Endothelial cell (in vitro differentiated cells): ENCODE measurements at regions not wholly inside any gene's neighbourhood (a gene's known extent, or its start where the extent isn't known, plus 50 kb on each side); places are given as distances from the start of the nearest gene placed in this dataset.

Experiments
- DNase-seq: peaks from one replicate; pipeline ENCODE4 v3.0.0; 2021; ENCODE audit warnings: low spot score
- H3K27ac Mint-ChIP-seq: one replicate; pipeline ENCODE4 v1.8.0; 2021; ENCODE audit warnings: mixed read lengths, inconsistent platforms; ENCODE audit not compliant: unreplicated experiment
- H3K27me3 Mint-ChIP-seq: one replicate; pipeline ENCODE4 v1.8.0; 2021; ENCODE audit warnings: mild to moderate bottlenecking, moderate library complexity, mixed read lengths, inconsistent platforms; ENCODE audit not compliant: unreplicated experiment
- H3K36me3 Mint-ChIP-seq: one replicate; pipeline ENCODE4 v1.8.0; 2021; ENCODE audit warnings: mild to moderate bottlenecking, low read depth, mixed read lengths, inconsistent platforms; ENCODE audit not compliant: unreplicated experiment
- H3K4me1 Mint-ChIP-seq: one replicate; pipeline ENCODE4 v1.8.0; 2021; ENCODE audit warnings: mild to moderate bottlenecking, mixed read lengths, inconsistent platforms; ENCODE audit not compliant: unreplicated experiment
- H3K4me3 Mint-ChIP-seq: one replicate; pipeline ENCODE4 v1.8.0; 2021; ENCODE audit warnings: mild to moderate bottlenecking, mixed read lengths, inconsistent platforms; ENCODE audit not compliant: unreplicated experiment
- H3K9me3 Mint-ChIP-seq: one replicate; pipeline ENCODE4 v1.8.0; 2021; ENCODE audit warnings: mixed read lengths, inconsistent platforms; ENCODE audit not compliant: unreplicated experiment
- CTCF ChIP-seq: fragments of 200-600 bp; sonication (generic); IDR thresholded peaks from one replicate; pipeline ENCODE4 v1.5.0; 2021; ENCODE audit warnings: antibody characterized with exemption; ENCODE audit not compliant: unreplicated experiment

- Mint-ChIP-seq H3K4me1 (no peaks in the 10 kb centered on the region), H3K27ac (no peak overlapping the region), H3K4me3 (no peak overlapping the region), H3K9me3 (no peaks in the 10 kb centered on the region), H3K36me3 (no peaks in the 10 kb centered on the region), H3K27me3 (no peaks in the 10 kb centered on the region)
- no peak for TF ChIP-seq CTCF
- no peak for DNase-seq
These were observed 1428.7 kb downstream of the PCDH18 start for GRCh38 chr4:136103616-136104015.

DNA sequence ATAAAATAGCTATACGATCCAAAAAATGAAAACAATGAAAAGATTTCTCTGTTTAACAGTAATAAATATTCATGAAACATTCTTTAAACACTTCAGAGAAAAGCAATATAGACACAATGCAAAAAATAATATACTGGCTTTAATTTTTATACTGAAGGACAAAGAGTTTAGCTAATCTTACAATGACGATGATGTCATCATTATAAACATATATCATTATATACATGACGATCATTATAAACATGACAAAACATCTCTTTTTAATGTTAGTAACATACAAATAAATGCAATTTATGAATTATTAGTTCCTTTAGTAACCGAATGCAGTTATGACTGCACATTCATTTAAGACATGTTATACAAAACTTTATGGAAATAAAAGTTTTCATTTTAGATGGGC is 1434.6 kb downstream of the PCDH18 start:
- Mint-ChIP-seq H3K36me3 (no peaks in the 10 kb centered on the region), H3K9me3 (no peaks in the 10 kb centered on the region), H3K27me3 (no peaks in the 10 kb centered on the region), H3K4me3 (no peak overlapping the region), H3K27ac (no peak overlapping the region), H3K4me1 (no peaks in the 10 kb centered on the region)
- TF ChIP-seq CTCF: no peak
- no peak for DNase-seq

DNA sequence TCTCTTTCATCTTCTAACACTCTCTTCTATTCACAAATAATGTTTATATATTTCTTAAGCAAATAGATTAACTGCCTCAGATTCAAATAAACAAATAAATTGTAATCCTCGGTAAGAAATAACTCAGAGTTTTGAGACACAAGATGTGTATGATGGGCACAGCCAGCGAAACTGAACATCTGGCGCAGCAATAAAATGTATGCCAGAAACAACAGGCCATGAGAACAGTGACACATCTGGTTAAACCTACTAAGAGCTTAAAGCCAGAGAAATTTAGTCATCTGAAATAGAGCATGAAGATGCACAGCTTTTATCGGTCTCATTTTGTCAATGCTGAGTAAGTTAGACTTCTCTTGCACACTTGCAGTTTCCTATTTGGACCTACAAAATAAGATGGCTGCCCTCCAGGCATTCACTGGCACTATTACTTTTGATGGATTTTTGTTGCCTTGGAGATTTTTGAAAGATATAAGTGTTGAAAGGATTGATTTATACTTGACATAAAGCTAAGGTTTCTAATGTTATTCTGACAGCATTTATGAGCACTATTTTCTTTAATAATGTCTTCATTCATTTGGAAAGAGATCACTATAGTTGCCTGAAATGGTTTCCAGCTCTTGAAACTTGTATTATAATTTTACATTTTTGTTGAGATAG is 1444.0 kb downstream of the PCDH18 start:
- Mint-ChIP-seq H3K9me3 (no peaks in the 10 kb centered on the region), H3K36me3 (no peaks in the 10 kb centered on the region), H3K27ac (no peak overlapping the region), H3K27me3 (no peaks in the 10 kb centered on the region), H3K4me3 (no peak overlapping the region), H3K4me1 (no peaks in the 10 kb centered on the region)
- no peak for DNase-seq
- no peak for TF ChIP-seq CTCF

DNA sequence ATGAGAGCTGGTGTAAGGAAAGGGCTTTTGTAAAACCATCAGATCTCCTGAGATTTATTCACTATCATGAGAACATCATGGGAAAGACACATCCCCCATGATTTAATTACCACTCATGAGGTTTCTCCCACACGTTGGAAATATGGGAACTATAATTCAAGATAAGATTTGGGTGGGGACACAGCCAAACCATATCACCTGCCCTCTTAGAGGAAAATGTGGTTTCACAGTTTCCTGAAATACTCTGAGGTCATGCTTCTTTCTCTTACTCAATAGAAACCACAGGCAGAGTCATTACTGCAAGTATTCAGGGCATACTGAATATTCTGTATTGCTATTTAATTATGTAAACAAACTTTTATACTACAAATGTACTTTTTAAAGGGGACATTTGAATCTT is 1453.3 kb downstream of the PCDH18 start:
- Mint-ChIP-seq H3K36me3 (no peaks in the 10 kb centered on the region), H3K4me3 (no peak overlapping the region), H3K4me1 (no peaks in the 10 kb centered on the region), H3K27ac (no peak overlapping the region), H3K9me3 (no peaks in the 10 kb centered on the region), H3K27me3 (no peaks in the 10 kb centered on the region)
- DNase-seq: no peak
- no peak for TF ChIP-seq CTCF

DNA sequence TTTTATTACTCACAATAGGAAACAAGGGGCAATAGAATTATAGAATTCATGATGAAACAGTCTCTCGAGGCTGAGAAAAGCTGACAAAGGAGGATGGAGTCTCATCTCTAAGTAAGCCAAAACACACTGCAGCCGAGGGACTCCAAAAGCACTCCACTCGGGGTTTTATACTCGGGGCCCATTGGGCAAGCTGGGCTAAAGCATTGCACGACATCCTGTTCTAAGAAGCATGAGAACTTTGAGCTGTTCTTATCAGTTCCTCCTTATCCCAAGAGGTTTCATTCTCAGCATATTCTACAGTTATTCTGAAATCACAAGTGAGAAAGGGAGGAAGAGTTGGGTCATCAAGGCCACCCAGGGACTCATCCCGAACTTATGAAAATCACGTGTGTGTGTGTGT is 1475.5 kb downstream of the PCDH18 start:
- Mint-ChIP-seq H3K27ac (no peak overlapping the region), H3K4me3 (no peak overlapping the region), H3K36me3 (no peaks in the 10 kb centered on the region), H3K4me1 (no peaks in the 10 kb centered on the region), H3K9me3 (no peaks in the 10 kb centered on the region), H3K27me3 (no peaks in the 10 kb centered on the region)
- no peak for DNase-seq
- no peak for TF ChIP-seq CTCF
